ENCODE measurements at regions not wholly inside any gene's neighbourhood (a gene's known extent, or its start where the extent isn't known, plus 50 kb on each side); places are given as distances from the start of the nearest gene placed in this dataset.

GRCh38 chr10:113347508-113347907, 205.3 kb upstream of the HABP2 start:
- no peak for TF ChIP-seq JUND (IDR thresholded peaks at IDR 0.05; ENCODE audit: low read depth)
- DNase-seq (ENCODE audit: low read depth in 1 of 2, low spot score in 1 of 2): peak in 1 of 2 experiments; percentile 32
- in situ Hi-C loops (cut with HindIII; ENCODE audit: low pct_unique_long_range_greater_than_20kb, low sequenced_read_pairs): no loop called here

GRCh38 chr10:113348694-113349093, 204.2 kb upstream of the HABP2 start:
- no peak for TF ChIP-seq JUND (IDR thresholded peaks at IDR 0.05; ENCODE audit: low read depth)
- no peak for DNase-seq (ENCODE audit: low read depth in 1 of 2, low spot score in 1 of 2)
- in situ Hi-C loops (cut with HindIII; ENCODE audit: low pct_unique_long_range_greater_than_20kb, low sequenced_read_pairs): no loop called here

GRCh38 chr10:113350311-113351040, 202.4 kb upstream of the HABP2 start:
- no peak for DNase-seq (ENCODE audit: low read depth in 1 of 2, low spot score in 1 of 2)
- no peak for TF ChIP-seq JUND (IDR thresholded peaks at IDR 0.05; ENCODE audit: low read depth)
- in situ Hi-C loops (cut with HindIII; ENCODE audit: low pct_unique_long_range_greater_than_20kb, low sequenced_read_pairs): no loop called here

GRCh38 chr10:113354711-113355110, 198.1 kb upstream of the HABP2 start:
- TF ChIP-seq JUND (IDR thresholded peaks at IDR 0.05; ENCODE audit: low read depth): no peak
- in situ Hi-C loops (cut with HindIII; ENCODE audit: low pct_unique_long_range_greater_than_20kb, low sequenced_read_pairs): no loop called here

GRCh38 chr10:113356794-113357680, 195.8 kb upstream of the HABP2 start:
- TF ChIP-seq JUND (IDR thresholded peaks at IDR 0.05; ENCODE audit: low read depth): no peak
- in situ Hi-C loops (cut with HindIII; ENCODE audit: low pct_unique_long_range_greater_than_20kb, low sequenced_read_pairs): no loop called here
- DNase-seq (ENCODE audit: low read depth in 1 of 2, low spot score in 1 of 2): no peak

More at GRCh38 chr10:113354711-113355110, 198.1 kb upstream of the HABP2 start:
- no peak for DNase-seq (ENCODE audit: low read depth in 1 of 2, low spot score in 1 of 2)

GRCh38 chr10:113357681-113358300, 195.1 kb upstream of the HABP2 start:
- TF ChIP-seq JUND (IDR thresholded peaks at IDR 0.05; ENCODE audit: low read depth): no peak
- no peak for DNase-seq (ENCODE audit: low read depth in 1 of 2, low spot score in 1 of 2)
- in situ Hi-C loops (cut with HindIII; ENCODE audit: low pct_unique_long_range_greater_than_20kb, low sequenced_read_pairs): no loop called here

- in situ Hi-C loops (cut with HindIII; ENCODE audit: low pct_unique_long_range_greater_than_20kb, low sequenced_read_pairs): no loop called here
- TF ChIP-seq JUND (IDR thresholded peaks at IDR 0.05; ENCODE audit: low read depth): no peak
- DNase-seq (ENCODE audit: low read depth in 1 of 2, low spot score in 1 of 2): no peak
Measured at GRCh38 chr10:113359655-113360054, 193.2 kb upstream of the HABP2 start.

- in situ Hi-C loops (cut with HindIII; ENCODE audit: low pct_unique_long_range_greater_than_20kb, low sequenced_read_pairs): no loop called here
Measured at GRCh38 chr10:113360870-113361269, 192.0 kb upstream of the HABP2 start.

GRCh38 chr10:113362645-113363091, 190.2 kb upstream of the HABP2 start:
- no peak for TF ChIP-seq JUND (IDR thresholded peaks at IDR 0.05; ENCODE audit: low read depth)
- DNase-seq (ENCODE audit: low read depth in 1 of 2, low spot score in 1 of 2): peak in 1 of 2 experiments; percentile 28
- in situ Hi-C loops (cut with HindIII; ENCODE audit: low pct_unique_long_range_greater_than_20kb, low sequenced_read_pairs): no loop called here

More at GRCh38 chr10:113360870-113361269, 192.0 kb upstream of the HABP2 start:
- no peak for DNase-seq (ENCODE audit: low read depth in 1 of 2, low spot score in 1 of 2)
- TF ChIP-seq JUND (IDR thresholded peaks at IDR 0.05; ENCODE audit: low read depth): no peak

- TF ChIP-seq JUND (IDR thresholded peaks at IDR 0.05; ENCODE audit: low read depth): no peak
- in situ Hi-C loops (cut with HindIII; ENCODE audit: low pct_unique_long_range_greater_than_20kb, low sequenced_read_pairs): no loop called here
- DNase-seq (ENCODE audit: low read depth in 1 of 2, low spot score in 1 of 2): no peak
Measured at GRCh38 chr10:113364227-113364626, 188.6 kb upstream of the HABP2 start.

GRCh38 chr10:113368666-113369364, 184.0 kb upstream of the HABP2 start:
- no peak for TF ChIP-seq JUND (IDR thresholded peaks at IDR 0.05; ENCODE audit: low read depth)
- in situ Hi-C loops (cut with HindIII; ENCODE audit: low pct_unique_long_range_greater_than_20kb, low sequenced_read_pairs): no loop called here
- no peak for DNase-seq (ENCODE audit: low read depth in 1 of 2, low spot score in 1 of 2)

GRCh38 chr10:113369365-113369694, 183.5 kb upstream of the HABP2 start:
- in situ Hi-C loops (cut with HindIII; ENCODE audit: low pct_unique_long_range_greater_than_20kb, low sequenced_read_pairs): no loop called here
- TF ChIP-seq JUND (IDR thresholded peaks at IDR 0.05; ENCODE audit: low read depth): no peak
- no peak for DNase-seq (ENCODE audit: low read depth in 1 of 2, low spot score in 1 of 2)
